ENCODE measurements at regions not wholly inside any gene's neighbourhood (a gene's known extent, or its start where the extent isn't known, plus 50 kb on each side); places are given as distances from the start of the nearest gene placed in this dataset.

- DNase-seq: no peak
Observed at GRCh38 chr10:36681751-36682632, 443.4 kb upstream of the ANKRD30A start.

- DNase-seq: no peak
Observed at GRCh38 chr10:36679554-36679953, 445.8 kb upstream of the ANKRD30A start.

- no peak for DNase-seq
Observed at GRCh38 chr10:36677431-36677768, 448.0 kb upstream of the ANKRD30A start.

- DNase-seq: no peak
Observed at GRCh38 chr10:36676756-36677430, 448.5 kb upstream of the ANKRD30A start.

GRCh38 chr10:36676321-36676720, 449.1 kb upstream of the ANKRD30A start:
- DNase-seq: no peak

GRCh38 chr10:36675458-36675880, 449.9 kb upstream of the ANKRD30A start:
- no peak for DNase-seq

GRCh38 chr10:36671607-36672006, 453.8 kb upstream of the ANKRD30A start:
- DNase-seq: no peak

GRCh38 chr10:36670621-36671402, 454.6 kb upstream of the ANKRD30A start:
- no peak for DNase-seq

GRCh38 chr10:36669615-36670352, 455.6 kb upstream of the ANKRD30A start:
- DNase-seq: no peak

- DNase-seq: no peak
Observed at GRCh38 chr10:36666451-36666850, 458.9 kb upstream of the ANKRD30A start.

- DNase-seq: no peak
Observed at GRCh38 chr10:36662571-36662970, 462.8 kb upstream of the ANKRD30A start.

- no peak for DNase-seq
Observed at GRCh38 chr10:36650274-36650673, 475.1 kb upstream of the ANKRD30A start.

- DNase-seq: no peak
Observed at GRCh38 chr10:36647540-36647939, 477.9 kb upstream of the ANKRD30A start.

GRCh38 chr10:36640626-36641025, 484.8 kb upstream of the ANKRD30A start:
- no peak for DNase-seq

- no peak for DNase-seq
Observed at GRCh38 chr10:36638462-36639155, 486.8 kb upstream of the ANKRD30A start.

GRCh38 chr10:36636879-36637278, 488.5 kb upstream of the ANKRD30A start:
- no peak for DNase-seq

GRCh38 chr10:36636285-36636839, 489.0 kb upstream of the ANKRD30A start:
- DNase-seq: no peak

- DNase-seq: no peak
Observed at GRCh38 chr10:36634916-36635315, 490.5 kb upstream of the ANKRD30A start.

GRCh38 chr10:36630267-36630666, 495.1 kb upstream of the ANKRD30A start:
- DNase-seq: no peak

- DNase-seq: no peak
Observed at GRCh38 chr10:36629476-36629875, 495.9 kb upstream of the ANKRD30A start.

- no peak for DNase-seq
Observed at GRCh38 chr10:36624551-36625100, 500.8 kb upstream of the ANKRD30A start.

- DNase-seq: no peak
Observed at GRCh38 chr10:36621346-36621745, 504.1 kb upstream of the ANKRD30A start.

Measured in activated T-cell treated with anti-CD3 and anti-CD28 coated beads, Interleukin-2, amount 50 U/mL, for 1 hour (primary cell).